ENCODE measurements at regions not wholly inside any gene's neighbourhood (a gene's known extent, or its start where the extent isn't known, plus 50 kb on each side); places are given as distances from the start of the nearest gene placed in this dataset.

DNA sequence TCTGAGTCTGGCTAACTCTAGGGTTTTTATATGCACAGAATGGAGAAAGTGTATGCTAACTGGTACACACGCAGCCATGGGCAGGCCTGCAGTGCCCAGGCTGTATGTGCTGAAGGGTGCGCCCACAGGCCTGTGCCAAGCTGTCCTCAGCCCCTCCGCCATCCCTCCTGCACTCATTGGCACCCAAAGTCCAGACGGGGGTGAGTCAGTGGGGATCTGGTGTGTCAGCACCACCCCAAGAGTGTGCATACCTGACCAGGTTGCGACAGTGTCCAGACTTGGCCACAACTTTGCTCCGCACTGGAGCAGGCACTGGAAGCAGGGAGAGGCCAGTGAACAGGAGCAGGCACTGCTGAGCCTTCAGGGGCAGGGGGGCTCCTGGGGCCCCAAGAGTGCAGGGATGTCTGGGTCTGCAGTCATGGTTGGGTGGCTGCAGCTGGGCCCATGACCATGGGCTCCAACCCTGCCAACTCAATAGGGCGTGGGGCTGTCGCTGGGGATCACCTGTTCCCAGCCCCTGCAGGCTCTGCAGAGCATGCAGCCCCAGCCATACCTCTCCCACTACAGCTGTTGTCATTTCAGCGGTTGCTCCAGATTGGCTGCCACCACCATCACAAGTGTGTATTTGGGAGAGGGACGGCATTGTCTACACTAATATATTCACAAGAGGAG, 717.8 kb downstream of the EPHA7 start:
- intact Hi-C loops (cut with micrococcal nuclease): no loop called here
- no peaks in the 10 kb centered on the region for H3K36me3 Mint-ChIP-seq
- H3K27me3 ChIP-seq (ENCODE audit: control insufficient read depth in 2 of 2, insufficient read depth in 2 of 2, low read length in 2 of 2): no peaks in the 10 kb centered on the region
- no peaks in the 10 kb centered on the region for H3K4me1 Mint-ChIP-seq
- H3K9me3 ChIP-seq (replicated peaks in 1 of 2; ENCODE audit: control insufficient read depth in 1 of 2, insufficient read depth in 1 of 2, low read length in 2 of 2): no peaks in the 10 kb centered on the region
- H3K27ac Mint-ChIP-seq: no peak overlapping the region
- H3K36me3 ChIP-seq (replicated peaks in 1 of 2; ENCODE audit: control insufficient read depth in 1 of 2, insufficient read depth in 2 of 2, low read length in 2 of 2): no peaks in the 10 kb centered on the region
- no peaks in the 10 kb centered on the region for H3K79me2 ChIP-seq (ENCODE audit: insufficient read depth, low read length)
- TF ChIP-seq, protein P1, sequence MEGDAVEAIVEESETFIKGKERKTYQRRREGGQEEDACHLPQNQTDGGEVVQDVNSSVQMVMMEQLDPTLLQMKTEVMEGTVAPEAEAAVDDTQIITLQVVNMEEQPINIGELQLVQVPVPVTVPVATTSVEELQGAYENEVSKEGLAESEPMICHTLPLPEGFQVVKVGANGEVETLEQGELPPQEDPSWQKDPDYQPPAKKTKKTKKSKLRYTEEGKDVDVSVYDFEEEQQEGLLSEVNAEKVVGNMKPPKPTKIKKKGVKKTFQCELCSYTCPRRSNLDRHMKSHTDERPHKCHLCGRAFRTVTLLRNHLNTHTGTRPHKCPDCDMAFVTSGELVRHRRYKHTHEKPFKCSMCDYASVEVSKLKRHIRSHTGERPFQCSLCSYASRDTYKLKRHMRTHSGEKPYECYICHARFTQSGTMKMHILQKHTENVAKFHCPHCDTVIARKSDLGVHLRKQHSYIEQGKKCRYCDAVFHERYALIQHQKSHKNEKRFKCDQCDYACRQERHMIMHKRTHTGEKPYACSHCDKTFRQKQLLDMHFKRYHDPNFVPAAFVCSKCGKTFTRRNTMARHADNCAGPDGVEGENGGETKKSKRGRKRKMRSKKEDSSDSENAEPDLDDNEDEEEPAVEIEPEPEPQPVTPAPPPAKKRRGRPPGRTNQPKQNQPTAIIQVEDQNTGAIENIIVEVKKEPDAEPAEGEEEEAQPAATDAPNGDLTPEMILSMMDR (IDR thresholded peaks at IDR 0.05): no peak
- H4K20me1 ChIP-seq (ENCODE audit: insufficient read depth, low read length): no peaks in the 10 kb centered on the region
- no peak overlapping the region for H3K4me3 ChIP-seq (replicated peaks in 1 of 3; ENCODE audit: low read depth in 2 of 3, low read length in 3 of 3)
- H3K27ac ChIP-seq (ENCODE audit: low read depth in 1 of 2, low read length in 2 of 2): no peak overlapping the region
- H3K9ac ChIP-seq (ENCODE audit: insufficient read depth, low read length, poor library complexity, severe bottlenecking): no peak overlapping the region
- no peak overlapping the region for H3K4me2 ChIP-seq (replicated peaks; ENCODE audit: extremely low read depth, low read length, poor library complexity, severe bottlenecking)
- 96% methylated on average over 6 of the region's 10 CpGs for WGBS (ENCODE audit: insufficient coverage)
- no peaks in the 10 kb centered on the region for H3K4me1 ChIP-seq (ENCODE audit: control insufficient read depth in 1 of 2, insufficient read depth in 2 of 2, low read length in 2 of 2)
- peaks cover 0 to 5% (median 0%) of the 10 kb centered on the region in 7 donors for H3K9me3 Mint-ChIP-seq
- no peak for DNase-seq
- H3K27me3 Mint-ChIP-seq (ENCODE audit: low read depth in 3 of 3): peaks cover 0 to 1% (median 0%) of the 10 kb centered on the region in 3 donors
- H3K4me3 Mint-ChIP-seq: no peak overlapping the region
- no peak overlapping the region for H2AFZ ChIP-seq (ENCODE audit: insufficient read depth, low read depth, low read length, poor library complexity, severe bottlenecking)

- Histone ChIP-seq H3K79me2 (ENCODE audit: insufficient read depth, low read length) (no peaks in the 10 kb centered on the region), H4K20me1 (ENCODE audit: insufficient read depth, low read length) (no peaks in the 10 kb centered on the region), H3K9ac (ENCODE audit: insufficient read depth, low read length, poor library complexity, severe bottlenecking) (no peak overlapping the region), H3K4me3 (replicated peaks in 1 of 3; ENCODE audit: low read depth in 2 of 3, low read length in 3 of 3) (no peak overlapping the region), H3K27ac (ENCODE audit: low read depth in 1 of 2, low read length in 2 of 2) (no peak overlapping the region), H3K9me3 (replicated peaks in 1 of 2; ENCODE audit: control insufficient read depth in 1 of 2, insufficient read depth in 1 of 2, low read length in 2 of 2) (no peaks in the 10 kb centered on the region), H3K36me3 (replicated peaks in 1 of 2; ENCODE audit: control insufficient read depth in 1 of 2, insufficient read depth in 2 of 2, low read length in 2 of 2) (no peaks in the 10 kb centered on the region), H3K27me3 (ENCODE audit: control insufficient read depth in 2 of 2, insufficient read depth in 2 of 2, low read length in 2 of 2) (no peaks in the 10 kb centered on the region), H3K4me1 (ENCODE audit: control insufficient read depth in 1 of 2, insufficient read depth in 2 of 2, low read length in 2 of 2) (no peaks in the 10 kb centered on the region), H2AFZ (ENCODE audit: insufficient read depth, low read depth, low read length, poor library complexity, severe bottlenecking) (no peak overlapping the region), H3K4me2 (replicated peaks; ENCODE audit: extremely low read depth, low read length, poor library complexity, severe bottlenecking) (no peak overlapping the region)
- Mint-ChIP-seq H3K27ac (no peak overlapping the region), H3K4me3 (no peak overlapping the region), H3K4me1 (no peaks in the 10 kb centered on the region), H3K27me3 (ENCODE audit: low read depth in 3 of 3) (peaks cover 0 to 1% (median 0%) of the 10 kb centered on the region in 3 donors), H3K9me3 (peaks cover 0 to 5% (median 0%) of the 10 kb centered on the region in 7 donors), H3K36me3 (no peaks in the 10 kb centered on the region)
- intact Hi-C loops (cut with micrococcal nuclease): no loop called here
- WGBS (ENCODE audit: insufficient coverage): 90% methylated on average over 10 of the region's 11 CpGs
- DNase-seq: no peak
- TF ChIP-seq, protein P1 (IDR thresholded peaks at IDR 0.05): no peak
These were observed 718.9 kb downstream of the EPHA7 start for GRCh38 chr6:92700411-92700810.
